Smooth muscle cell (in vitro differentiated cells): ENCODE measurements at regions not wholly inside any gene's neighbourhood (a gene's known extent, or its start where the extent isn't known, plus 50 kb on each side); places are given as distances from the start of the nearest gene placed in this dataset.

ENCODE experiments used
- DNase-seq: peaks from one replicate; lab custom pipeline; 2025; ENCODE audit not compliant: unreplicated experiment; lab: John Stamatoyannopoulos, UW
- H2AFZ ChIP-seq: fragments of 200-600 bp; sonication (generic); 2 replicates; pipeline ENCODE4 v1.6.0; 2016; ENCODE audit warnings: antibody characterized with exemption, low read depth, mild to moderate bottlenecking
- H3F3A ChIP-seq: fragments of 200-600 bp; sonication (generic); 2 replicates; pipeline ENCODE4 v1.6.0; 2017; ENCODE audit warnings: antibody characterized with exemption, low read depth
- H3K27ac ChIP-seq: fragments of 200-600 bp; sonication (generic); 2 replicates; pipeline ENCODE4 v1.5.1; 2016; ENCODE audit warnings: low read depth, mild to moderate bottlenecking
- H3K27me3 ChIP-seq: fragments of 200-600 bp; sonication (generic); 2 replicates; pipeline ENCODE4 v1.6.1; 2016; ENCODE audit warnings: low read depth, mild to moderate bottlenecking
- H3K36me3 ChIP-seq: fragments of 200-600 bp; sonication (generic); 2 replicates; pipeline ENCODE4 v1.5.1; 2016; ENCODE audit warnings: low read depth
- H3K4me1 ChIP-seq: fragments of 200-600 bp; sonication (generic); 2 replicates; pipeline ENCODE4 v1.5.1; 2016; ENCODE audit warnings: low read depth
- H3K4me2 ChIP-seq: fragments of 200-600 bp; sonication (generic); 2 replicates; pipeline ENCODE4 v1.6.0; 2016; ENCODE audit warnings: mild to moderate bottlenecking
- H3K4me3 ChIP-seq: fragments of 200-600 bp; sonication (generic); 2 replicates; pipeline ENCODE4 v1.5.1; 2016; ENCODE audit warnings: mild to moderate bottlenecking
- H3K79me2 ChIP-seq: fragments of 200-600 bp; sonication (generic); 2 replicates; pipeline ENCODE4 v1.6.0; 2016; ENCODE audit warnings: low read depth, mild to moderate bottlenecking
- H3K9ac ChIP-seq: fragments of 200-600 bp; sonication (generic); 2 replicates; pipeline ENCODE4 v1.6.0; 2016; ENCODE audit warnings: low read depth
- H3K9me3 ChIP-seq: fragments of 200-600 bp; sonication (generic); replicated peaks from 2 replicates; pipeline ENCODE4 v1.5.1; 2016; ENCODE audit warnings: low read depth
- H4K20me1 ChIP-seq: fragments of 200-600 bp; sonication (generic); 2 replicates; pipeline ENCODE4 v1.6.0; 2016; ENCODE audit warnings: low read depth
- WGBS: methylation state at CpG from one replicate; pipeline ENCODE4 v1.1.7; 2016; ENCODE audit warnings: low lambda C conversion rate; 5-methylcytosine and 5-hydroxymethylcytosine counted together
- TF ChIP-seq, protein P1 (sequence below): fragments of 200-600 bp; sonication (generic); IDR thresholded peaks from 2 replicates; pipeline ENCODE4 v1.5.1; 2017; ENCODE audit warnings: borderline replicate concordance, mild to moderate bottlenecking, antibody characterized with exemption; ENCODE audit not compliant: insufficient read depth, poor library complexity, severe bottlenecking

DNA sequence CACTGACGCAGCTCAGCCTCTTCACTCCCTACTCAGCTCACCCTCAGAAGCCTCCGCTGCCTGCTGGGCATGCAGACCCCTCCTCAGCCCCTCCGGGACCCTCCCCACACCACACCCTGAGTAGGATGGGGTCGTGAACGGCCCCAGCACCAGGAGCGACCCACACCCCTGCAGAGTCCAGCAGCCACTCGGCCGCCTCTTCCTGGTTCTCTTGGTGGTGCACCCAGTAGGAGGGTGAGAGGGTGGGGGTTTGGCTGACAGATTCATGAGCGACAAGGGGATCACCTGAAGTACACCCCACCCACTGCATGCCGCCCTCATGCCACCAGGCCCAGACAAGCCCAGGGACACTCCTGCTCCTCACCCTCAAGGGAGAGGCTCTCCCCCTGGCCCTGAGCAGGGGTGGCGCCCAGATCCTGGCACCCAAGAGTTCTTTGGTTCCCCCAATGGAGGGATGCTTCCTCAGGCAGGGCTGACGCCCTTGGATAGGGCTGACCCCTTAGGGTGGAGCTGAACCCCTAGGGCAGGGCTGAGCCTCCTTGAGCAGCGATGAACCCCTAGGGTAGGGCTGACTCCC, 76.6 kb upstream of the GPC1 start:
- 94% methylated on average over 13 of the region's 13 CpGs for WGBS

DNA sequence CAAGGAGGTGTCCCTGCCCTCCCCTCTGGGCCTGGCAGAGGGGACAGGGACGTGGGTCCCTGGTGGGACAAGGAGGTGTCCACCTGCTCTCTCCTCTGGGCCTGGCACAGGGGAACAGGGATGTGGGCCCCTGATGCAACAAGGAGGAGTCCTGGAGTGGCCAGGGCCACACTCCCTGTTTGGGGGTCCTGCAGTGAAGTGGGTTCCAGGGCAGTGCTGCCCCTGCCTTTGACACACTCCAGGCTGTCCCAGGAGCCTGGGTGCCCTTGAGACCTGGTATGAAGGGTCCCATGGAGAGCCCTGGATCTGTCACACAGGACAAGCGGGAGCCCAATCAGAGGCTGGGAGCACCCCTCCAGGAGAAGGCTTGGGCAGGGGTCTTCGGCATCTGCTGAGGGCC, 75.8 kb upstream of the GPC1 start:
- no peaks in the 10 kb centered on the region for H3K27me3 ChIP-seq
- H3F3A ChIP-seq, result no peaks in the 10 kb centered on the region
- no peak overlapping the region for H3K9ac ChIP-seq

More for the DNA sequence above, 76.6 kb upstream of the GPC1 start:
- Histone ChIP-seq H3K27ac (no peak overlapping the region), H3K36me3 (no peaks in the 10 kb centered on the region), H3K79me2 (no peaks in the 10 kb centered on the region), H3K4me1 (no peaks in the 10 kb centered on the region), H4K20me1 (no peaks in the 10 kb centered on the region), H3K9me3 (no peaks in the 10 kb centered on the region), H3F3A (no peaks in the 10 kb centered on the region), H3K4me2 (no peak overlapping the region), H2AFZ (no peak overlapping the region), H3K9ac (no peak overlapping the region), H3K27me3 (no peaks in the 10 kb centered on the region), H3K4me3 (no peak overlapping the region)
- TF ChIP-seq, protein P1, sequence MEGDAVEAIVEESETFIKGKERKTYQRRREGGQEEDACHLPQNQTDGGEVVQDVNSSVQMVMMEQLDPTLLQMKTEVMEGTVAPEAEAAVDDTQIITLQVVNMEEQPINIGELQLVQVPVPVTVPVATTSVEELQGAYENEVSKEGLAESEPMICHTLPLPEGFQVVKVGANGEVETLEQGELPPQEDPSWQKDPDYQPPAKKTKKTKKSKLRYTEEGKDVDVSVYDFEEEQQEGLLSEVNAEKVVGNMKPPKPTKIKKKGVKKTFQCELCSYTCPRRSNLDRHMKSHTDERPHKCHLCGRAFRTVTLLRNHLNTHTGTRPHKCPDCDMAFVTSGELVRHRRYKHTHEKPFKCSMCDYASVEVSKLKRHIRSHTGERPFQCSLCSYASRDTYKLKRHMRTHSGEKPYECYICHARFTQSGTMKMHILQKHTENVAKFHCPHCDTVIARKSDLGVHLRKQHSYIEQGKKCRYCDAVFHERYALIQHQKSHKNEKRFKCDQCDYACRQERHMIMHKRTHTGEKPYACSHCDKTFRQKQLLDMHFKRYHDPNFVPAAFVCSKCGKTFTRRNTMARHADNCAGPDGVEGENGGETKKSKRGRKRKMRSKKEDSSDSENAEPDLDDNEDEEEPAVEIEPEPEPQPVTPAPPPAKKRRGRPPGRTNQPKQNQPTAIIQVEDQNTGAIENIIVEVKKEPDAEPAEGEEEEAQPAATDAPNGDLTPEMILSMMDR, result no peak
- no peak for DNase-seq

DNA sequence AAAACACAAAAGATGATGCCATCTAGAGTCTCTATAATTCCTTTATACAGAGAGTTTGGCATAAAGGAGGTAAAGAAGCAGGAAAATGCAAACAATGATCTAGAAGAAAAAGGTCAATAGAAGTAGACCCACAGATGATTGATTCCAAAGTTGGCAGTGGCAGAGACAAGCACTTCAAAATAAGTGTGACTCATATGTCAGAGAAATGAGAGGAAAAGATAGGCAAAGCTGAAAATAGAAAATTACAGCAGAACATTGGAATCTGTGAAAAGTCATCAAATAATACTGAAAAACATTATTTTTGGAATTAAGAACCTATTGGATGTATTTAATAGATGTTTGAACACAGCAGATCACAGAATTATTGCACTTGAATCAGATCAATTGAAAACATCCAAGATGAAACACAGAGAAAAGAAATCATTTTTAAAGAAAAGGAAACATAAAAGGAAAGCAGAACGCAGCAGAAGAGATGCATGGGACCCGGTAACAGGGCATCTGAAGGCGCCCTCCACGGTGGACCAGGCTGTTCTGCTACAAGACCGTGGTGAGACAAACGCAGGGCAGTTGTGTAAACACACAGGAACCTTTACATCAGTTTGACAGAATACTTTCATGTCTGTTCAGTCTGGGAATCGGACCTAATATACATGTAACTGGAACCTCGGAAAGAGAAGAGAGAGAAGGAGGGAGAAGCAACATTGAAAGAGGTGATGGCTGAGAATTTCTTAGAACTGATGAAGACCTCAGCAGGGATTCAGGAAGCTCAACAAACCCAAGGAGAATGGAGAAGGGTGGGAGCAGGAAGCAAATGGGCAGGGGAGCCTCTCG, 74.6 kb upstream of the GPC1 start:
- DNase-seq, result no peak
- Histone ChIP-seq H3K4me2 (no peak overlapping the region), H3K36me3 (no peaks in the 10 kb centered on the region), H2AFZ (no peak overlapping the region), H3K79me2 (no peaks in the 10 kb centered on the region), H3K27ac (no peak overlapping the region), H3F3A (no peaks in the 10 kb centered on the region), H4K20me1 (no peaks in the 10 kb centered on the region), H3K4me3 (no peak overlapping the region), H3K9ac (no peak overlapping the region), H3K9me3 (no peaks in the 10 kb centered on the region), H3K4me1 (no peaks in the 10 kb centered on the region), H3K27me3 (no peaks in the 10 kb centered on the region)
- 93% methylated on average over 9 of the region's 9 CpGs for WGBS
- TF ChIP-seq, protein P1, result no peak

More for the DNA sequence above, 75.8 kb upstream of the GPC1 start:
- H2AFZ ChIP-seq, result no peak overlapping the region
- TF ChIP-seq, protein P1, result no peak
- H4K20me1 ChIP-seq, result no peaks in the 10 kb centered on the region
- H3K4me2 ChIP-seq, result no peak overlapping the region
- H3K4me1 ChIP-seq, result no peaks in the 10 kb centered on the region
- H3K36me3 ChIP-seq, result no peaks in the 10 kb centered on the region
- WGBS, result 89% methylated on average over 2 of the region's 3 CpGs
- H3K9me3 ChIP-seq, result no peaks in the 10 kb centered on the region
- no peaks in the 10 kb centered on the region for H3K79me2 ChIP-seq
- H3K4me3 ChIP-seq, result no peak overlapping the region
- no peak overlapping the region for H3K27ac ChIP-seq
- no peak for DNase-seq
